GM18520 (cell line): ENCODE measurements at regions not wholly inside any gene's neighbourhood (a gene's known extent, or its start where the extent isn't known, plus 50 kb on each side); places are given as distances from the start of the nearest gene placed in this dataset.

Source experiments
- ATAC-seq: cut with Tn5 transposase; IDR thresholded peaks from one replicate; pipeline ENCODE4 v1.9.1; 2021; ENCODE audit not compliant: unreplicated experiment

DNA sequence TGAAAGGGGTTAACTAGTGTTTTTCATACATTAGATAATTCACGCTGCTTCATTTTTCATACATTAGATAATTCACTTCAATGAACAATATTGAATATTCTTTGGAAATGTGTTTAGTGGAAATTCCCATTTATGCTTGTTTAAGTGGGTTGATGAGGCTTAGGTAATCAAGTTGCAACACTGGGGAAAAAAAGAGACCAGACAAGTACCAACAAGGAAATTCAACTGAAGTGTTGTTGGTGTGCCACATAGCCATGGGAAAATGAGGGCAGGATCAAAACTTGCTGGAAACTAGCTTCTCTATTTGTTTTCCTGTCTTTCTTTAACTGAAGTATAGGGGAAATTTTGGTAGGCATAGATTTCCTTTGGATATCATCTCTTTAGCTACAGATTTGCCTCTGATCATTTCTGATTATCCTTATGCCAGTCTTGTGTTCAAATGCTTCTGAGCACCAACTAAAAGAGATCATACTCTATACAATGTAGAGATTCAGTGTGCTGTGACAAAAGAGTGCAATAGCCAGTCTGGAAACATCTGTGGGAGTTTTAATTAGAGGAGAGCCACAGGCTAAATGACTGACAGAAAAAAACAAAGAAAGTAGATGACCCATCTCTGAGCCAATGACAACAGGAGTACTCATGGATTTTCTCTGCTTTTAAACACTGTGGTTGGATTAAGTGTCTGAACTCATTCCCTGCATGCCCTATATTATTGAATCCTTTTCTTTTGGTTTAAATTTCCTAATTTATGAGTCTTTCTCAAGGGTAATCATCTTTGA, 67.6 kb upstream of the CTSC start:
- no peak for ATAC-seq

DNA sequence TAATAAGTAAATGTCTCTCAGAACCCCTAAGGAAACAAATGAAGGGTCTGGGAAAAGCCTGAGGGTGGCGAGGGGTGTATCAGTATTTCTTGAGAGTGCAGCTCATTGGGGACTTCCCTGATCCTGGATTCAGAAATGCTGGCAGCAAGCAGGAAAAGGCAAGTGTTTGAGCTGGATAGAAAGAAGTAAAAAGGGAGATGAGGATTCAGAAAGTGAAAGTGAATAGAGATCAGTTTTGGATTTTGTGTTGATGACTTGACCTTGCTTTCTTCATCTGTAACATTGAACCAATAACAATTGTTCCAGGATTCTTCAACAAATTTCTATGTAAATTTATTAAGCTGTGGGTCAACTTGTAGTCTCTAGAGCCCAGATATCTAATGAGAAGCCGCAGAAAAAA, 66.9 kb upstream of the CTSC start:
- ATAC-seq, result no peak

DNA sequence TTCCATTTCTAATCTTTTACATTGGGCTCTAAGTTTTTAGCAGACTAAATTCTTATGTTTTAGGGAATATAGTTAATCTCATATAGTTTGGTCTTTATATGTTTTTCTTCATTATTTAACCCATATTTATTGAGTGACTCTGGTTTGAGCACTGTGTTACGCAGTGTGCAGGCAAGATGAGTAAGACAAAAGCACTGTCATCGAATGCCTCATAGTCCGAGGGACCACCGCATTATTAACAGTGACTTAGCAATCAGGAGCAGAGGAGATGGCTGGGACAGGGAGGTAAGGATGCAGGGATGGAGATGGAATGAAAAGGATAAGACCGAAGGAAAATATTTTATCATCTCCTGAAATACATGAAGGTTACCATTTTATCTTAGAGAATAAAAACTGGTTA, 65.2 kb upstream of the CTSC start:
- ATAC-seq, result no peak

DNA sequence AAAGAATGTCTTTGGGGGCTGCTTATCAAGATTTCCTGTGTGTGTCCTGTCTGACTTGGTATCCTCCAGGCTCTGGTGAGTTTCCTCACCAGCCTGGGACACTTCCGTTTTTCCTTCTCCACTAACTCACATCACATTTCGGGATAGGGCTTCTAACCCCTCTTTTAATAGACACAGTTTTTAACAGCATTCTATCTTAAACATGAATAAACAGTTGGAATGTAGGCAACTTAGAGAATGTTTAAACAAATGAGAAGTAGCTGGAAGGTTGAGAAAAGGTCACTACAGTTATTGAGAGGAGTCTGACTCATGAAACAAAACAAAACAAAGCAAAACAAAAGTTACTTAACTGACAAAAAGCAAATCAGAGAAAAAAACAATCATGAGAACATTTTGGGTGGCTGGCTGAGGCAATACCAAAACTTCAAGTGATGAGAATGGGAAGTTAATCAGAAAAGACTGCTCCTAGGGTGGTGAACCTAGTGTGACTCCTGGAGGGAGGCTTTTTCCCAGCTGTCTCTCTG, 64.7 kb upstream of the CTSC start:
- no peak for ATAC-seq

DNA sequence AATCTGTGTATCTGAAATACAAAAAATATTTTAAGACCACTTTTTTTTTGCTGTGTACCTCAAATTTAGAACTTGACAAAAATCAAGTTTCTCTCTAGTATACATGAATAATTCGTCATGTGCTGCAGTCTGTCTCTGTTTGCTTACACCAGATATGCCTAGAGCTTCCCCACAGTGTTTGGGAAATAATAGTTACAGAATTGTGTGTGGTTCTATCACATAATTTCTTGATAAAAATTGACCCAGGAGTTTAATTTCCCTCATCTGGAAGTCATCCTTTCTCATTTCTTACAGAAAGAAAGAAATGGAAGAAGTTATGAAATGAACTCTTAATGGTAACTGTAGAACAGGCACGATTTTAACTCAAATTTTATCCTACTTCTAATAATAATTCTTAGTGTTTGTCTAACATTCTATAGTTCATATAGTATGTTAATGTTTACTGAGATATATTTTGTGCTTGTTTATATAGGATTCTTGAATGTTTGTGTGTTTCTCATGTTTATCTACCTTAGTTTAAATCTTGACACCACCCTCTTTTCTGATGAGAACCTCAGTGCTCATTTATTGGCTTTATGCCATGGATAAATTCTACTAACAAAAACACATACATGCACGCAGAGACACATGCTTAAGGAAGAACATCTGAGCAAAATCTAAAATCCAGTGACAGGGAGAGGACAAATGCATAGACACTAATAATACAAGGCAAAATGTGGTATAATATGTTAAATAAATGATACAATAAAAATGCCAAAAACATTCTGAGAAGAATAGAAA, 61.4 kb upstream of the CTSC start:
- no peak for ATAC-seq

DNA sequence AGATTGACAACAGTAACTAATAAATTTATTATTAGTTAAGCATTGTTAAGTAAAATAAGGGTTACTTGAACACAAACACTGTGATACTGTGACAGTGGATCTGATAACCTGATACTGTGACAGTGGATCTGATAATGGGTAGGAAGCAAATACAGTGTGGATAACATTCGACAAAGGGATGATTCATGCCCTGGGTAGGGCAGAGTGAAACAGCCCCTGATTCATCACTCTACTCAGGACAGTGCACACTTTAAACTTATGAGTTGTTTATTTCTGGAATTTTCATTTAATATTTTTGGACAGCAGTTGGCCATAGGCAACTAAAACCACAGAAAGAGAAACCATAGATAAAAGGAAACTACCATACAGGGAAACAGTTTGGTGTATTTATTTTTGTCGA, 60.8 kb upstream of the CTSC start:
- no peak for ATAC-seq

DNA sequence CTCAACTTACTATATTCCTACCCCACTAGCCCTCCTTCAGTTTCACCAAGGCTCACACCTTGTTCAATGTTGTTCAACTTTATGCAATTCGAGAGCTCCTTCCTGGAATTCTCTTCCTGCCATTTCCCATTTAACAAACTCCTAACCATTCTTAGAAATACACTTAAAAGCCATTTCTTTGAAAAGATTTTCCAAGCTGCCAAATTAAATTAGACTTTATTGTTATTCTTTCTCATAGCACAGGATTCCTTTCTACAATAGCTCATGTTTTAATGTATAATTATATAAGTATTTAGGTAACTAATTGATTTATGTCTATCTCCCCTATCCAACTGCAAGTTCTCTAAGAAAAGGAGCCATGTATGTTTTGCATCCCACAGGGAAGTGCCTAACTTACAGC, 52.7 kb upstream of the CTSC start:
- ATAC-seq, result no peak

DNA sequence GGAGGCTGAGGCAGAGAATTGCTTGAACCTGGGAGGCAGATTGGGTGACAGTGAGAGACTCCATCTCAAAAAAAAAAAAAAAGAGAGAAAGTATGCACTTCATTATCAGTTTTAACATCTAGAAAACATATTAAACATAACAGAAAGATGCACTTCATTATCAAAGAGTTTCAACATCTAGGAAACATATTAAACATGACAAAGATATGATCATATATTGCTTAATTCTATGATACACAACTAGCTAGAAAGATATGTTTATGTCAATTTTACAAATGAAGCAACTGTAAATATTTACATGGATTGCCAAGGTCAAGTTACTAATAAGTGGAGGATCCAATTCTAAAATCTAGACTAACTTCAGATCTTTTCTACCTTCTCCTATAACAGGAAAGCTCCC, 50.4 kb upstream of the CTSC start:
- ATAC-seq, result no peak
